IPS DF 4.7 (cell line): ENCODE measurements at regions not wholly inside any gene's neighbourhood (a gene's known extent, or its start where the extent isn't known, plus 50 kb on each side); places are given as distances from the start of the nearest gene placed in this dataset.
"Not testable (repeated sequence)": the region's sequence is repeated elsewhere in the genome, so short reads cannot be mapped to it uniquely, and the experiment has no call there.

Source experiments
- DNase-seq: peaks from one replicate; pipeline ENCODE4 v3.0.0-alpha.2; 2013; ENCODE audit warnings: low spot score; ENCODE audit errors: extremely low read depth

DNA sequence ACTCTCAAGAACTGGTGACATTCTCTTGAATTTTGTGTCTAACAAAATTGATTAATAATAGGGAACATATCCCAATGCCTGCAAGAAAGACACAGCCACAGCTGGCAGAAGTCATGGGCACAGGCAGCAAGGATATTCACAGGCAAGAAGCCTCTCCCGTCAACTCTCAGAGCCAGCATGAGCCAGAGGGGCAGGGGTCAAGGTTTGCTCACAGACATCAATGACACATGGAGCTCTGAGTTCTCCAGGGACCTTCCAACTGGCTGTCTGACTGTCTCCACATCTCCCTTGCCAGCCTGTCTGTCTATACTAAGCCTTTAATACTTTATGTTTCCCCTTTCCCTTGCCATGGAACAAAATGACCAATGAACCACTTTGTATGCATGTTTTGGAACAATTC is 101.5 kb upstream of the RAB4A start:
- DNase-seq: no peak

DNA sequence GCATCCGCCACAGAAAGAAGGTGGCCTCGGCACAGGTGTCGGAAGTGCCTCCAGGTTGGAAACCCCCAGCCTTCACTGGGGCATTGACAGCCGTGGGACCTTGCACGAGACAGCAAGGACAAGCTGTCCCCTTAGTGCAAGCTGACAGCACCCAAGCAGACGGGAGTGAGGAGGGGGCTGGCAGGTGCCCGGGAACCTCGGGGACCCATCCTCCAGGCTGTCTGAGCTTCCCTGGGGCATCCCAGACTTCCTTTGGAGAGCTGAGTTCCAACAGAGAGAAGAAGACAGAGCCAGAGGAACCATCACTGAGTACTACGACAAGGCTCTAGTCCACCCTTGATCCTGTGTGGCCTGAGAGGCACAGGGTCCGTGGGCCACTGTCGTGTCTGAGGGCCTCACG is 100.6 kb upstream of the RAB4A start:
- DNase-seq: no peak

- no peak for DNase-seq
Observed at GRCh38 chr1:229170778-229171505, 100.0 kb upstream of the RAB4A start.

- no peak for DNase-seq
Observed at GRCh38 chr1:229171934-229172333, 99.0 kb upstream of the RAB4A start.

GRCh38 chr1:229173491-229174476 is 97.1 kb upstream of the RAB4A start:
- not testable (repeated sequence) for DNase-seq

DNA sequence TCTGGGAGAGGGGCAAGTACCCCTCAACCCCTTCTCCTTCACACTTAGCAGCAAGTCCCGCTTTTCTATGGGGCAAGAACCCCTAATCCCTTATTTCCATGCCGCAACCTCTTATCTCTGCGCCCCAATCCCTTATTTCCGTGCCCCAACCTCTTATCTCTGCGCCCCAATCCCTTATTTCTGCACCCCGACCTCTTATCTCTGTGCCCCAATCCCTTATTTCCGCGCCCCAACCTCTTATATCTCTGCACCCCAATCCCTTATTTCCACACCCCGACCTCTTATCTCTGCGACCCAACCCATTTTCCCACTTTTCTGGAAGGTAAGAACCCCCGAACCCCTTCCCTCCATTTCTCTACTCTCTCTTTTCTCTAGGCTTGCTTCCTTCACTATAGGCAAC is 95.6 kb upstream of the RAB4A start:
- DNase-seq: not testable (repeated sequence)

- DNase-seq: not testable (repeated sequence)
Observed at GRCh38 chr1:229176457-229176856, 94.5 kb upstream of the RAB4A start.

DNA sequence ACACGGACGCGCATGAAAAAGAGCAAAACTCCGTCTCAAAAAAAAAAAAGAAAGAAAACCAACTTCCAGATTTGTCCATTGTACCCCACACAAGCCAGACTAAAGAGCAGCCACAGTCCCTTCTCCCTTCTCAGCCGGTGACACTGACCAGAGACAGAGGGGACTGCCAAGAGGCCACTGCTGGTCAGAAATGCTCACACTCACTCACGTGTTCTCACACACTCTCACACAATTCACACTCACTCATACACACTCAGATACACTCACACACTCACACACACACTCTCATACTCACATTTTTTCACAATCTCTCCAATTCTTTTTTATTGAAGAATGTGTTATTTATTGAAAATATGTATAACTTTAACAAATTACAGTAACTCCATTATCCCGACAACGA is 90.8 kb upstream of the RAB4A start:
- no peak for DNase-seq

- DNase-seq: no peak
Observed at GRCh38 chr1:229181419-229181818, 89.5 kb upstream of the RAB4A start.

DNA sequence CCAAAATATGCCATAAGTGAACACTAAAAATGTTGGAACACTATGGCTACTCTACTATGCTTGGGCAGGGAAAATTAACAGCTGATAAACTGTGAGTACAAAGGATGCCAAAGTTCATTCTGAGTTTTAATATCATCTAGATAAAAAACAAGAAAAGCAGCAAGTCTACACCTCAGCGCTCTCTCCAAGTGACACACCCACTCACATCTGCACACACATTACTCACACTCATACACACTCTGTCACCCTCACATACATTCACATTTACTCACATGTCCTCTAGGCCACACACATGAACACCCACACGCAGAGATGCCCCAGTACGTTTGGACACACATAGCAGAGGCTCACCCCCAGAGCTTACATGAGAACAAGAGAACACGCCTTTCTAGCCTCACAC is 87.3 kb upstream of the RAB4A start:
- no peak for DNase-seq

DNA sequence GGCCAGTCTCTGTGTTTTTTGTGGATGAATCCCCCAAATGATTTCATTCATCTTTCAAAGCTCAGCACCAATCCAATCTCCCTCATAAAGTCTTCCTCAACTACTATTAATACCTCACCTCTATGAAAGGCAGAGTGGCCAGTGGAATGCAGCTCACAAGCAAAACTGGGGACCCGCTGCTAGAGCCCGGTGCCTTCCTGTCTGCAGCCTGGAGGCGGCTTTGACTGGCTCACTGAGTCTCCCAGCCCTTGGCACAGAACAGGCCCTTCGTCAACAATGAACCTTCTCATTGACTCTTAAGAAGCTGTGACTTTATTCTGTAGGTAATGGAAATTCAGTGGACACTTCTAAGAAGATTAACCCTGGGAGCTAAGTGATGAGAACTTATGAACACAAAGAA is 86.8 kb upstream of the RAB4A start:
- no peak for DNase-seq

- no peak for DNase-seq
Observed at GRCh38 chr1:229185963-229186362, 84.9 kb upstream of the RAB4A start.

GRCh38 chr1:229186373-229187056 is 84.4 kb upstream of the RAB4A start:
- DNase-seq: no peak

DNA sequence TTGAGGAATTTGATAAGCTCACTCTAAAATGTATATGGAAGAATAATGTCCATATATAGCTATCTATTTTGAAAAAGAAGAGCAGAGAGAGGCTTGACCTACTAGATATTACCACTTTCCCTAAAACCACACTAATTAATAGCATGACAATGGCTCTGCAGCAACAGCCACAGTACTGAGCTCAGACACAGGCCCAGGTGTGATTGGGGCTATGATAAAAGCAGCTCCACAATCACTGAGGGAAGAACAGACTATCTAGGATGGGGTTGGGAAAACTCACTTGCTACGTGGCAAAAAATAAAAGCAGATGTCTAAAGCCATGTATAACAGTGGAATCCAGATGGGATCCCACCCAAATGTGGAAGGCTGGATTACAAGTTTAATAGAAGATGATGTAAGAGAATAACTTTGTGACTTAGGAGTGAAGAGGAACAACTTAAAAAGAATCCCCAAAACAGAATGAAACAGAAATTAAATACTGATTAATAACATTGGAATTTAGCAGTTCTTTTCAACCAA is 80.8 kb upstream of the RAB4A start:
- no peak for DNase-seq

GRCh38 chr1:229191066-229191674 is 79.7 kb upstream of the RAB4A start:
- no peak for DNase-seq

DNA sequence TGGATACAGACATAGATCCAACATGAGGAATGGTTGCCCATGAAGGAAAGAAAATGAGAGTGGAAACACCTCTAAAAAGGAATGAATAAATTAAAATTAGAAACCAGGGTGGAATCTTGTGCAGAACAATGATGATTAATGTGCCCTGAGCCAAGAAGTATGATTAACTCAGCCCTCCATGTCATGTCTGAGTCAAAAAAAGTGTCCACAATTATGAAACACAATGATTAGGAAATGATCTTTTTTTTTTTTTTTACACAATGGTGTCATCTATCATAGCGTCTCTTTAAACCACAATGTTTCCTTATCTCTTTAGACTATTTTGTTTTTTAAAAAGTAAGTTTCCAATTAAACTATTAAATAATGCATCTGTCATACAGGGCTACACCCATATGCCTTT is 78.9 kb upstream of the RAB4A start:
- DNase-seq: no peak

GRCh38 chr1:229192853-229193252 is 78.1 kb upstream of the RAB4A start:
- no peak for DNase-seq

DNA sequence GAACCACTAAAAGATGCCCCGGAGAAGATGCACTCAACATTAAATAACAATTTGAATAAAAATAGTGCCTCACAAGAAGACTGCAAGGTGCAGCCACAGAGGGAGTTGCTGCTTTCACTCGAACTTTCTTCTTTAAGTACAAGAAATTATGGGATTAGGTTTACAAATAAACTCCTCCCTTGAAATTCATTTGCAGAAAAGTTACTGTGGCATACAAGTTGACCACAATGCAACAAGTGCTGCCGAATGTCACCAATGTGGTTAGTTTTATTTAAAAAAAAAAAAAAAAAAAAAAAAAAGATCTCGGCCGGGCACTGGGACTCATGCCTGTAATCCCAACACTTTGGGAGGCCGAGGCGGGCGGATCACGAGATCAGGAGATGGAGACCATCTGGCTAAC is 76.8 kb upstream of the RAB4A start:
- DNase-seq: no peak

DNA sequence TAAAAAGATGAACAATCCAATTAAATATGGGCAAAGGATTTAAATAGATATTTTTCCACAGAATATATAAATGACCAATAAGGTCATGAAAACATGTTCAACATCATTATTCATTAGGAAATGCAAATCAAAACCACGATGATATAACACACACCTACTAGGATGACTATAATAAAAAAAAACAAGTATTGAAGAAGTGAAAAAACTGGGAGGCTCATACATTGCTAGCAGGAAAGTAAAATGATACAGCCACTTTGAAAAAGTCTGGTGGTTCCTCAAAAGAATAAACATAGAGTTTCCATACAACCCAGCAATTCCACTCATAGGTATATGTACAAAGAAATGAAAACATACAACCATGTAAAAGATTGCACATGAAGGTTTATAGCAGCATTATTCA is 75.7 kb upstream of the RAB4A start:
- no peak for DNase-seq

- DNase-seq: no peak
Observed at GRCh38 chr1:229196404-229197264, 74.3 kb upstream of the RAB4A start.

DNA sequence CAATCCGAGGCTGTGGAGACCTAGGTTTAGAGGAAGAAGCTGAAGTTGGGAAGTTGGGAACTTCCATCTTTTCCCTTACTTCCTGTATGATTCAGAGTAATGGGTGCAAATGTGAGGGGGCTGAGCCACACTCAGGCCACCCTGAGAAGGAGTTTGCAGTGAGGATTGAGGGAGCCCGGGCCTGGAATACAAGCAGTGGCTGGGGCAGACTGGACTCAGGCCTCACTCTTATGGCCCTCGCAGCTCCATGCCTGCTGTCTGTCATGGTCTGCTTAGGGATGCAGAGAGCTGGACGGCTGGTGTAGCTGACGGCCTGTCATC is 73.7 kb upstream of the RAB4A start:
- no peak for DNase-seq
